K562 (cell line): ENCODE measurements at regions not wholly inside any gene's neighbourhood (a gene's known extent, or its start where the extent isn't known, plus 50 kb on each side); places are given as distances from the start of the nearest gene placed in this dataset.

ENCODE experiments used
- COPS2 ChIP-seq: fragments of 450-650 bp; conservative IDR thresholded peaks from 2 replicates; pipeline ENCODE4 v1.6.1; 2016; ENCODE audit warnings: mild to moderate bottlenecking, moderate library complexity
- RERE ChIP-seq: sonication (generic); formaldehyde crosslinking; IDR thresholded peaks from 2 replicates; pipeline ENCODE4 v1.8.0; 2023; ENCODE audit warnings: missing genetic modification reagents, mild to moderate bottlenecking, borderline replicate concordance
- TEAD1 ChIP-seq, 2 experiments: fragments of 450-650 bp in 1 of 2; sonication (generic) in 1 of 2; formaldehyde crosslinking; IDR thresholded peaks; 2 replicates each; pipeline versions ENCODE4 v1.4.0 to v1.8.0; 2020 to 2022; ENCODE audit warnings: mild to moderate bottlenecking in 2 of 2, missing genetic modification reagents in 1 of 2
- TF ChIP-seq, protein P1 (sequence below): sonication (generic); formaldehyde crosslinking; IDR thresholded peaks from 2 replicates; pipeline ENCODE4 v1.8.0; 2022; ENCODE audit warnings: mild to moderate bottlenecking, missing genetic modification reagents

- TF ChIP-seq TEAD1 (CRISPR knock-in tag; IDR thresholded peaks at IDR 0.05) (no peak), COPS2 (no peak), RERE (CRISPR knock-in tag) (no peak)
- TF ChIP-seq, protein P1, sequence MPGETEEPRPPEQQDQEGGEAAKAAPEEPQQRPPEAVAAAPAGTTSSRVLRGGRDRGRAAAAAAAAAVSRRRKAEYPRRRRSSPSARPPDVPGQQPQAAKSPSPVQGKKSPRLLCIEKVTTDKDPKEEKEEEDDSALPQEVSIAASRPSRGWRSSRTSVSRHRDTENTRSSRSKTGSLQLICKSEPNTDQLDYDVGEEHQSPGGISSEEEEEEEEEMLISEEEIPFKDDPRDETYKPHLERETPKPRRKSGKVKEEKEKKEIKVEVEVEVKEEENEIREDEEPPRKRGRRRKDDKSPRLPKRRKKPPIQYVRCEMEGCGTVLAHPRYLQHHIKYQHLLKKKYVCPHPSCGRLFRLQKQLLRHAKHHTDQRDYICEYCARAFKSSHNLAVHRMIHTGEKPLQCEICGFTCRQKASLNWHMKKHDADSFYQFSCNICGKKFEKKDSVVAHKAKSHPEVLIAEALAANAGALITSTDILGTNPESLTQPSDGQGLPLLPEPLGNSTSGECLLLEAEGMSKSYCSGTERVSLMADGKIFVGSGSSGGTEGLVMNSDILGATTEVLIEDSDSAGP (CRISPR knock-in tag) = no peak
Measured at GRCh38 chr5:4990017-4990416, 150.1 kb upstream of the ADAMTS16 start (continued).
